GM18951 (cell line): ENCODE measurements at regions not wholly inside any gene's neighbourhood (a gene's known extent, or its start where the extent isn't known, plus 50 kb on each side); places are given as distances from the start of the nearest gene placed in this dataset.

Experiments
- POLR2A ChIP-seq: IDR thresholded peaks from 4 replicates; pipeline ENCODE4 v1.6.1; 2011; ENCODE audit warnings: mild to moderate bottlenecking; ENCODE audit not compliant: insufficient read length, insufficient read depth; ENCODE audit errors: extremely low read depth
- in situ Hi-C: fragments of 300-500 bp; cut with MboI; formaldehyde crosslinking; loops from one replicate; pipeline ENCODE4 v1.12.0; 2022; ENCODE audit warnings: low sequenced_read_pairs, mixed read lengths, inconsistent platforms; ENCODE audit not compliant: unreplicated experiment

DNA sequence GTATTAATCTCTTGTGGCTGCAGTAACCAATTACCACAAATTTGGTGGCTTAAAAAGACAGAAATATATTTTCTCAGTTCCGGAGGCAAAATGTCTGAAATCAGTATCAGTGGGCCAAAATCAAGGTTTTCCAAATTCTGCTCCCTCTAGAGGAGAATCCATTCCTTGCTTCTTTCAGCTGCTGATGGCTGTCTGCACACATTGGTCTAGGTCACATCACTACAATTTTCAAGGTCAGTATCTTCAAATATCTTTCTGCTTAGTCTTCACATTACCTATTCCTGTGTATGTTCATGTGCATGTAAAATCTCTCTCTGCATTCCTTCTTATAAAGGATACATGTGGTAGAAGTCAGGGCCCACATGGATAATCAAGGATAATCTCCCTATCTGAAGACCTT lies 999.4 kb downstream of the KCNT2 start:
- TF ChIP-seq POLR2A, result no peak
- in situ Hi-C loops, result no loop called here

DNA sequence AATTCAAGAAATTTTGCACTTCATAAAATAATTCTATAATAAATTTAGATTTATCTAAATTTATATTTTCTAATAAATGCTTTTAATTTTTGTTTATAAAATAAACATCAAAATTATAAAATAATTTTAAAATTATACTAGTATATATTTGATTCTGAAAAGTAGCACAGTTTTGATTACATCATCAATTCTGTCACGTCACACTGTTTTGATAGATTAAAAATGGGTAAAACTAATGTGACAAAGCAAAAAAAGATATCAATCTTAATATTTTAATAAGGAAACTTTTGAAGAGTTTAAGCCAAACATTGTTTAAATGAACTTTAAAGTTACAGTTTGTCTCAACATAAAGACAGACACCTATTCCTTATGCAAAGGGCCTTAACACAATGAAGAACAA lies 1001.8 kb downstream of the KCNT2 start:
- in situ Hi-C loops, result no loop called here
- TF ChIP-seq POLR2A, result no peak

DNA sequence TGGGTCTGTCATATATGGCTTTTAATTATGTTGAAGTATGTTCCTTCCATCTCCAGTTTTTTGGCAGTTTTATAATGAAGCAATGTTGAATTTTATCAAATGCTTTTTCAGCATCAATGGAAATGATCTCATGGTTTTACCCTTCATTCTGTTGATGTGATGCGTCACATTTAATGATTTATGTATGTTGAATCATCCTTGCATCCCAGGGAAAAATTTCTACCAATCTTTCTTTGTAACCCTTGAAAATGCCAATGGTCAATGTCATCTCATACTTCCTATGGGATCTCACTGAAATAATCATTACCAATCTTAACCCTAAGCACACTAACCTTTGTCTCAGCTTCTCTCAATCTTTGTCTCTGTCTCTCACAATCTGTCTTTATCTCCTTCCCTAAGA lies 1004.0 kb downstream of the KCNT2 start:
- in situ Hi-C loops, result no loop called here

DNA sequence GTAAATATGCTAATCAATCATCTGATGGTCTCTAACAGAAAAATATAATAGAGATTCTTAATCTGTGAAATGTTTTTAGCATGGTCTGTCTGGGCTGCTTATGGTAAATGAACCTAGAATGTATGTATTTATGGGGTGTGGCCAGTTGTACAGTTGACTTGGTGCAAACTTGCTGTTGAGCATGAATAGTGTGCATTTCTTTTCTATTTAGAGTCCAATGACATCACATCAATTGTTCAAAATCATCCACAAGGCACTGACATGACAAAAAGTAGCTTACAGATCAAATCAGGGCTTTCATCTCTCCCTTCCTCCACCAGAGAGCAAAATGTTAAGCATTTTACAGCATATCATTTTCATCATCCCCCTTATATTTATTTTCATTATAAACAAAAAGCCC lies 1010.3 kb downstream of the KCNT2 start:
- TF ChIP-seq POLR2A, result no peak
- in situ Hi-C loops, result no loop called here

More for the DNA sequence above, 1004.0 kb downstream of the KCNT2 start:
- no peak for TF ChIP-seq POLR2A

DNA sequence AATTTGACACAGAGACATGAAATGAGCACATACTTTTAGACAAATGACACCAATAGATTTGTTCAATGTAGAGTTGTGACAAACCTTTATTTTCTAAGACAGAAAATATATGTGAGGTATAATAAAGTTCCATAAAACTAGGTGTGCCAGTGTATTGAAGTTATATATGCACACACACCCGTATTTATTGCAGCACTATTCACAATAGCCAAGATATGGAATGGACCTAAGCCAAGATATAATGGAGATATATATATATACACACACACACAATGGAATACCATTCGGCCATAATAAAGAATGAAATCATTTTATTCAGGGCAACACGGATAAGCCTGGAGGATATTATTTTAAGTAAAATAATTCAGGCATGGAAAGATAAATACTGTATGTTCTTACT lies 1013.5 kb downstream of the KCNT2 start:
- in situ Hi-C loops, result no loop called here
- TF ChIP-seq POLR2A, result no peak

DNA sequence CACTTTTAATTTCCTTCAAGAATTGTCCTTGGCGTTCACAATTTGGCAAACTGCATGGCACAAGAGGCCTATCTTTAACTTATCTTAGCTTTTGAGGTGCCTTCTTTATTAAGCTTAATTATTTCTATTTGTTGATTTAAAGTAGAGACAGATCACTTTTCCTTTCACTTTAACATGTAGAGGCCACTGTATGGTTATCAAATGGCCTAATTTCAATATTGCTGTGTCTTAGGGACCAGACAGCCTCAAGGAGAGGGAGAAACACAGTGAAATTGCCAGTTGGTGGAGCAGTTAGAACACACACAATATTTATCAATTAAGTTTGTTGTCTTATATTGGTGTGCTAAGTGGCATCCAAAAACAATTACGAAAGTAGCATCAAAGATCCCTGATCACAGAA lies 1013.9 kb downstream of the KCNT2 start:
- in situ Hi-C loops, result no loop called here
- no peak for TF ChIP-seq POLR2A

DNA sequence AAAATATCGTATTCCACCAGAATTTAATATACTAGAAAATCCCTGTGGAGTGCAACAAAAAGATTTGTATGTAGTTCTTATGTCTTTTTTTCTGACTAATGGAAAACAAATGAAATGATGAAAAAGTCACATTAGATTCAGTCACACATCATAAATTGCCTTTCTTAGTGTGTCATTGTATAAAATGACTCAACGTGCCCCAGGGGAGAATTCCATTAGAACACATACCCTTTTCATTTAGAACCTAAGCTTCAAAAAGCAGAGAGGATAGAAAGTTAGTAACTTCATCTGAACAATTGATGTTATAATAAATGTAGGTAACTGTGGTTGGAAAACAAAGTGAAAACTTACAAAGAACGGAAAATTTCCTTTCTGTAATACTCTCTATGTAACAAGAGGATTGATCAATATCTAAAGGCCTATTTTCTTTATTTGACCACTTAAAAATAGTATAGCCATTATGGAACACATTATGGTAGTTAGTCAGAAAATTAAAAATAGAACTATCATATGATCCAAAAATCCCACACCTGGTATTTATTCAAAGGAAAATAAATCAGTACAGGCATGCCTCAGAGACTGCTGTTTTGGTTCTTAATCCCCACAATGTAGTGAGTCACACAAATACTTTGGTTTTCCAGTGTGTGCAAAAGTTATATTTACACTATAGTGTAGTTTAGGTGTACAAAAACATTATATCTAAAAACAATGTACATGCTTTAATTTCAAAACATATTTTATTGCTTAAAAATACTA lies 1016.1 kb downstream of the KCNT2 start:
- TF ChIP-seq POLR2A, result no peak
- in situ Hi-C loops, result no loop called here

DNA sequence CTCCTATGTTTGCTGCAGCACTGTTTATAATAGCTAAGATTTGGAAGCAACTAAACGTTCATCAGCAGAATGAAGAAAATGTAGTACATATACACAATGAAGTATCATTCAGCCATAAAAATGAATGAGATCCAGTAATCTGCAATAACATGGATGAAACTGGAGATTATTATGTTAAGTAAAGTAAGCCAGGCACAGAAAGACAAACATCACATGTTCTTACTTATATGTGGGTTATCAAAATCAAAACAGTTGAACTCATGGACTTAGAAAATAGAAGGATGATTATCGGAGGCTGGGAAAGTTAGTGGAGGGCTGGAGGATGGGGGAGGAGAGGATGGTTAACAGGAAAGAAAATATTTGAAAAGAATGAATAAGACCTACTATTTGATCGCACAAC lies 1017.6 kb downstream of the KCNT2 start:
- in situ Hi-C loops, result no loop called here

DNA sequence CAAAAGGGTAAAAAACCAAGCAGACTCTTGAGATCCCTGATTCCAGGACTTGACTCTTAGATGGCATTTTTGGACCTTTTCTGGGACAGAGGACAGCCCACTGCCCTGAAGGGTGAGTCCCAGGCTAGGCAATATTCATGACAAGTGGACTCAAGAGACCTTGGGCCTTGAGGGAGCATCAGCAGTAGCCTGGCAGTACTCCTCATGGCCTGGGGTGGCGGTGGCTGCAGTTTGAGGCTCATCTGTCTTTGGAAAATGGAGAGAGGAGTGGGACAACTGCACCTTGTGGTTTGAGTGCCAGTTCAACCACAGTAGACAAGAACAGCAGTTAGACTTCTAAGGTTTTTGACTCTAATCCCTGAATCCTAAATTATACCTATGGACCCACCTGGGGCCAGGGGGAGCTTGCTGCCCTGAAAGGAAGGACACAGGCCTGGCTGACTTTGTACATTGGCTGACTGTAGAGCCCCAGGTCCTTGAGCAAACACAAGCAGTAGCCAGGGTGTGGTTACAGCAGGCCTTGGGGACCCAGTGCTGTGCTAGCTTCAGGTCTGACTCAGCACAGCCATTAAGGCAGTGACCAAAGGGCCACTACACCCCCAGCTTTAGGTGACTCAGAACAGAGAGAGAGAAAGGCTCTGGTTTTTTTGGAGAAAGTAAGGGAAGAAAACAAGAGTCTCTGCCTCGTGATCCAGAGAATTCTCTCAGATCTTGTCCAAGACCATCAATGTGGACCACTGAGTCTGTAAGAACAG lies 1023.2 kb downstream of the KCNT2 start:
- in situ Hi-C loops, result no loop called here
- no peak for TF ChIP-seq POLR2A

More for the DNA sequence above, 1017.6 kb downstream of the KCNT2 start:
- TF ChIP-seq POLR2A, result no peak

DNA sequence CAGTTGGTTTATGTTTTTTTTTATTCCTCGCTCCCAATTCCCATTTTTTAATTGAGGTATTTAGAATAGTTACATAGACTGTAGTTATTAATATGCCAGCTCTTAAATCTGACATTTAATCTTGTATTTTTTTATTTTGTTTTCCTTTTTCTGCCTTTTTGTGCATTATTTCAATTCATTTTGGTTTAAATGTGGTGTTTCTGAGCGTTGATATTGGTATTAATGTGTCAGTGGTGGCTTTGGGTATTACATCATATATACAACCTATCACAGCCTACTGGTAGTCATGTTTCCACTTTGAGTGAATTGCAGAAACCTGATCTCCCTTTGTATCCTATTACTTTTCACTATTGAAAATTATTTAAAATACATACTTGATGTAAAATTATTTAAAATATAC lies 1027.3 kb downstream of the KCNT2 start:
- in situ Hi-C loops, result no loop called here
- no peak for TF ChIP-seq POLR2A

DNA sequence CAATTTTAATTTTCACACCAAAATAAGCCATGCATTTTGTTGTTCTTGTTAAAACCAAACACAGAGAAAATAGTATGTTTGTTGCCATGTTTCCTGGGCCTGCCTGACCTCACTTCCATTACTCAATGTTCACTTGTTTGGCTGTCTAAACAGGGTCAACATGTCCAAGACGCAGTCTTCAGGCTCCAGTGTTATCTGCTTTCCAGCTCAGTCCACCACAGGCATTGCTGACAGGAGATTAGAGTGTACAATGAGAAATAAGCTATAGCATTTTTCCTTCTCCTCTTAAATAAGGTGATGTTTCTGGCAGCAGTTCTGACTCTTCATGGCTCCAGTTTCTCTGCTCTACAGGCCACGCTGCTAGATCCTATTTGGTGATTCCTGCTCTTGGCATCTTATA lies 1030.5 kb downstream of the KCNT2 start:
- TF ChIP-seq POLR2A, result no peak
- in situ Hi-C loops, result no loop called here

DNA sequence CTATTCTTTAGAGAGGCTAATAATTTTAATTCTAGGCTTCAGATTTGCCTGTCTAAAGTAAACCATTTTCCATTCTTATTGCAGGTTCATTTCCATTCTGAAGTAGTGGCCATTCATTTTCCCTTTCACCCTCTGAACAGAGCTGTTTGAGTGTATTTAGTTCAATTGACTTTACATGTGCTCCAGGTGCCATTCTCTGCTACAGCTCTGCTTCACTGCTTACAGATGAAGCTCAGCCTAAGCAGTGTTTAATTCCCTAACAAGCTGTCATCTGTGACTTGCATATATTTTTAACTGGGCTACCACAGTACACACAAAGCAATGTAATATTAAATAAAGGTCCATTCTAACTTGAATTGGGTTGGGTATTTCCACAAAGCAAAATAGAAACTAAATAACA lies 1031.6 kb downstream of the KCNT2 start:
- in situ Hi-C loops, result no loop called here
- TF ChIP-seq POLR2A, result no peak

DNA sequence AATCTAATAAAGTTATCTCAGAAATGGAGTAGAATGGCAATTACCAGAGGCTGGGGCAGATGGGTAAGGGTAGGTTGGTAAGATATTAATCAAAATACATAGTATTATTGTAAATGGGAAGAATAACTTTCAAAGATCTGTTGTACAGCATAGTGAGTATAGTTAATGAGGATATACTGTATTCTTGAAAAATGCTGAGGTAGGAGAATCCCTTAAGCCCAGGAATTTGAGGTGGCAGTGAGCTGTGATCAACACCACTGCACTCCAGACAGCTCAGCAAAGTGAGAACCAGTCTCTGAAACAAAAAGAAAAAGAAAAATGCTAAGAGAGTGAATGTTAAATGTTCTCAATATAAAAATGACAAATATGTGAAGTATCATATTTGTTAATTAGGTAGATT lies 1033.7 kb downstream of the KCNT2 start:
- no peak for TF ChIP-seq POLR2A
- in situ Hi-C loops, result no loop called here

DNA sequence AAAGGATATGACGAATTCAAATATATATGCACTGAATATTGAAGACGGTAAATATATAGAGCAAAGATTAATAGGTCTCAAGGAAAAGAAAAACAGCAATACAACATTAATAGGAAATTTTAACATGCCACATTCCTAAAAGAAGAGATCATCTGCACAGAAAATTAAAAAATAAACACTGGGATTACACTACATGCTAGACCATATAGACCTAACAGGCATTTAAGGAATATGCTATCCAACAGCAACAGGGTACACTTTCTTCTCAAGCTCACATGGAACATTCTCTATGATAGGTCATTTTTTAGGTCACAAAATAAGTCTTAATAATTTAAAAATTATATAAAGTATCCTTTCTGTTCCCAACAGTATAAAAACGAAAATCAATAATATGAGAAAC lies 1038.3 kb downstream of the KCNT2 start:
- no peak for TF ChIP-seq POLR2A
- in situ Hi-C loops, result no loop called here
